Osteoblast (primary cell): ENCODE measurements at regions not wholly inside any gene's neighbourhood (a gene's known extent, or its start where the extent isn't known, plus 50 kb on each side); places are given as distances from the start of the nearest gene placed in this dataset.
A peak's percentile ranks its signal among the peaks of the same experiment; 100 is the strongest.

Experiments
- DNase-seq: peaks from one replicate; pipeline ENCODE4 v3.0.0; 2011; ENCODE audit warnings: low spot score, mixed read lengths; ENCODE audit not compliant: insufficient read length; ENCODE audit errors: missing footprints
- H2AFZ ChIP-seq: 2 replicates; pipeline ENCODE4 v1.6.0; 2011; ENCODE audit warnings: mild to moderate bottlenecking, low read length
- H3K27ac ChIP-seq: 2 replicates; pipeline ENCODE4 v1.5.1; 2011; ENCODE audit warnings: mild to moderate bottlenecking, low read depth, low read length, moderate library complexity
- H3K27me3 ChIP-seq: 2 replicates; pipeline ENCODE4 v1.6.0; 2012; ENCODE audit warnings: mild to moderate bottlenecking, control low read depth, inconsistent platforms, low read length, moderate library complexity; ENCODE audit not compliant: insufficient read depth
- H3K36me3 ChIP-seq: 2 replicates; pipeline ENCODE4 v1.5.1; 2011; ENCODE audit warnings: mild to moderate bottlenecking, low read length, control low read depth, moderate library complexity; ENCODE audit not compliant: insufficient read depth
- H3K4me1 ChIP-seq: 2 replicates; pipeline ENCODE4 v1.5.1; 2011; ENCODE audit warnings: mild to moderate bottlenecking, low read length, control low read depth, moderate library complexity; ENCODE audit not compliant: insufficient read depth
- H3K4me2 ChIP-seq: 2 replicates; pipeline ENCODE4 v1.6.0; 2011; ENCODE audit warnings: mild to moderate bottlenecking, low read length; ENCODE audit not compliant: insufficient read depth
- H3K4me3 ChIP-seq: fragments of 200-600 bp; sonication (generic); 3 replicates; pipeline ENCODE4 v1.5.1; 2012; ENCODE audit warnings: mild to moderate bottlenecking, low read length, inconsistent platforms; ENCODE audit not compliant: insufficient read depth
- H3K79me2 ChIP-seq: 2 replicates; pipeline ENCODE4 v1.6.0; 2012; ENCODE audit warnings: mild to moderate bottlenecking, low read length, control low read depth, inconsistent platforms; ENCODE audit not compliant: insufficient read depth
- H3K9me3 ChIP-seq: 2 replicates; pipeline ENCODE4 v1.5.1; 2011; ENCODE audit warnings: low read depth, low read length, control low read depth
- H4K20me1 ChIP-seq: 2 replicates; pipeline ENCODE4 v1.6.0; 2012; ENCODE audit warnings: mild to moderate bottlenecking, low read length, control low read depth; ENCODE audit not compliant: insufficient read depth
- CTCF ChIP-seq: IDR thresholded peaks from 2 replicates; pipeline ENCODE4 v1.5.1; 2011; ENCODE audit warnings: mild to moderate bottlenecking, low read depth, low read length, moderate library complexity; ENCODE audit errors: extremely low read depth

GRCh38 chr20:4384961-4385360 is 135.9 kb upstream of the ADRA1D start:
- Histone ChIP-seq H3K27me3 (peaks cover 33% of the 10 kb centered on the region), H3K36me3 (no peaks in the 10 kb centered on the region), H3K79me2 (no peaks in the 10 kb centered on the region), H3K9me3 (no peaks in the 10 kb centered on the region), H3K27ac (no peak overlapping the region), H3K4me3 (no peak overlapping the region), H3K4me2 (no peak overlapping the region), H4K20me1 (no peaks in the 10 kb centered on the region), H2AFZ (no peak overlapping the region), H3K4me1 (no peaks in the 10 kb centered on the region)
- no peak for TF ChIP-seq CTCF
- no peak for DNase-seq

- H3K27ac ChIP-seq = no peak overlapping the region
- H3K4me2 ChIP-seq = no peak overlapping the region
- no peaks in the 10 kb centered on the region for H3K9me3 ChIP-seq
- no peaks in the 10 kb centered on the region for H3K4me1 ChIP-seq
- no peak overlapping the region for H3K4me3 ChIP-seq
- DNase-seq = no peak
- H3K36me3 ChIP-seq = no peaks in the 10 kb centered on the region
- peaks cover 34% of the 10 kb centered on the region for H3K27me3 ChIP-seq
- no peak overlapping the region for H2AFZ ChIP-seq
- H3K79me2 ChIP-seq = no peaks in the 10 kb centered on the region
- no peak for TF ChIP-seq CTCF
- H4K20me1 ChIP-seq = no peaks in the 10 kb centered on the region
Observed at GRCh38 chr20:4383961-4384360, 134.9 kb upstream of the ADRA1D start.

GRCh38 chr20:4375881-4376280 is 126.8 kb upstream of the ADRA1D start:
- no peak for TF ChIP-seq CTCF
- Histone ChIP-seq H4K20me1 (no peaks in the 10 kb centered on the region), H3K4me2 (peak overlapping the region; percentile 20), H3K79me2 (no peaks in the 10 kb centered on the region), H3K27me3 (peaks cover 8% of the 10 kb centered on the region), H3K27ac (no peak overlapping the region), H3K36me3 (no peaks in the 10 kb centered on the region), H2AFZ (peak overlapping the region; percentile 57), H3K9me3 (no peaks in the 10 kb centered on the region), H3K4me3 (no peak overlapping the region), H3K4me1 (peaks cover 7% of the 10 kb centered on the region)
- DNase-seq = no peak

GRCh38 chr20:4373454-4373853 is 124.4 kb upstream of the ADRA1D start:
- H3K9me3 ChIP-seq = no peaks in the 10 kb centered on the region
- no peaks in the 10 kb centered on the region for H4K20me1 ChIP-seq
- no peak overlapping the region for H2AFZ ChIP-seq
- H3K4me2 ChIP-seq = no peak overlapping the region
- H3K4me3 ChIP-seq = no peak overlapping the region
- H3K36me3 ChIP-seq = no peaks in the 10 kb centered on the region
- peaks cover 7% of the 10 kb centered on the region for H3K4me1 ChIP-seq
- no peak for DNase-seq
- no peak overlapping the region for H3K27ac ChIP-seq
- no peaks in the 10 kb centered on the region for H3K27me3 ChIP-seq
- no peak for TF ChIP-seq CTCF
- H3K79me2 ChIP-seq = no peaks in the 10 kb centered on the region
